HG02973 (cell line): ENCODE measurements at regions not wholly inside any gene's neighbourhood (a gene's known extent, or its start where the extent isn't known, plus 50 kb on each side); places are given as distances from the start of the nearest gene placed in this dataset.

Source experiments
- ATAC-seq: cut with Tn5 transposase; IDR thresholded peaks from one replicate; pipeline ENCODE4 v1.9.1; 2021; ENCODE audit warnings: moderate library complexity; ENCODE audit not compliant: unreplicated experiment

DNA sequence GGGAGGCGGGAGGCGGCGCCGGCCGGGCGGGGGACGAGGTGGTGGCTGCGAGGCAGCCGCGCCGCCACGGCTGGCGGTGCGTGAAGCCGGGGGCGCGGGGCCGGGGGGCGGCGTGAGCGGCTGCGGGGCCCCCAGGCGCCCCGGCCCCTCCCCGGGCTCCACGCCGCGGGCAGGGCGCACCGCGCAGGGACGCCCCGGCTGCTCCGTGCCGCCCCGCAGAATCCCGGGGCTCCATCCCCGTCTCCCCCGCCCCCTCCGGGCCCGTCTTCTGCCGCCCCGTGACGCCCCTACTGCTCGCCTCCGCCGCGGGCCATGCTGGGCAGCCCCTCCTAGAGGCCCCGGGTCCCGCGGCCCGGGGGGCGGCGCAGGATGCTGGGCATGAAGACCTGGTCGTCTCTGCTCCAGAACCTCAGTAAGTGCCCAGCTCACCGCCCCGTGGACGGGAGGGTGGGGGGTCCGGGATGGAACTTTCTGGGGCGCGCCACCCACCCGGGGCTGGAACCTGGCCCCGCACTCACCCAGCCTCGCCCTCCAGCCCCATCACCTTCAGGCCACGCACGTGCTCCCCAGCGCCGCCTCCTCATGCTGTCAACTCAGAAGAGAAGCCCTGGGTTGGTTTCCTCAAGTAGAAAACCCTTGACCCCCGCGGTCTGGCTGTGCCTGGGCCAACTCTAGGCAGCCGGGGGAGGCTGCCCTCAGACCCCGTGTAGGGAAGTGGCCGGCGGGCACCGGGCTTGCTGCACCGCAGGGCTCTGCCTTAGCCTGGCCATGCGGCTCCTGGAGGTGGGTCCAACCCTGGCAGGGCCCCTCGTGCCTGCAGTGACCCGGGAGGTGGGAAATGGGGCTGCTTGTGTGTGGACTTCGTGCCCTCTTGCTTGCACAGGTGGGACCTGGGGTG is 150.2 kb upstream of the GSE1 start:
- ATAC-seq: no peak

GRCh38 chr16:85463672-85464382 is 149.3 kb upstream of the GSE1 start:
- ATAC-seq: no peak

GRCh38 chr16:85464383-85465305 is 148.5 kb upstream of the GSE1 start:
- ATAC-seq: no peak

GRCh38 chr16:85465328-85466303 is 147.5 kb upstream of the GSE1 start:
- no peak for ATAC-seq

GRCh38 chr16:85466304-85466700 is 146.8 kb upstream of the GSE1 start:
- ATAC-seq: no peak

DNA sequence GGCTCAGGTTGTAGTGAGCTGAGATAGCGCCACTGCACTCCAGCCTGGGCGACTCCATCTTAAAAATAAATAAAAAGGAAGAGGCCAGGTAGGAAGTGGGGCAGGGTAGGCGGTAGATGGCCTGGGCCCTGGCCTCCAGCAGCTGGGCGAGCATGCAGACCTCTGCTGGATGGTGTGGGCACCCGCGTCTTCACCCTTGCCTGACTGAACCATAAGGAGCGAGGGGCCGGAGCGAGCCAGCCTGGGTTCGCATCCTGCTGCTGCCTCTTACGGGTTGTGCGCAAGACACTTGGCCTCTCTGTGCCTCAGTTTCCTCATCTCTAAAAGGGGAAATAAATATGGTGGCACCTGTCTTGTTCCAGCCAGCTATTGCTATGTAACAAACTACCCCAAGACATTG is 146.1 kb upstream of the GSE1 start:
- ATAC-seq: no peak

DNA sequence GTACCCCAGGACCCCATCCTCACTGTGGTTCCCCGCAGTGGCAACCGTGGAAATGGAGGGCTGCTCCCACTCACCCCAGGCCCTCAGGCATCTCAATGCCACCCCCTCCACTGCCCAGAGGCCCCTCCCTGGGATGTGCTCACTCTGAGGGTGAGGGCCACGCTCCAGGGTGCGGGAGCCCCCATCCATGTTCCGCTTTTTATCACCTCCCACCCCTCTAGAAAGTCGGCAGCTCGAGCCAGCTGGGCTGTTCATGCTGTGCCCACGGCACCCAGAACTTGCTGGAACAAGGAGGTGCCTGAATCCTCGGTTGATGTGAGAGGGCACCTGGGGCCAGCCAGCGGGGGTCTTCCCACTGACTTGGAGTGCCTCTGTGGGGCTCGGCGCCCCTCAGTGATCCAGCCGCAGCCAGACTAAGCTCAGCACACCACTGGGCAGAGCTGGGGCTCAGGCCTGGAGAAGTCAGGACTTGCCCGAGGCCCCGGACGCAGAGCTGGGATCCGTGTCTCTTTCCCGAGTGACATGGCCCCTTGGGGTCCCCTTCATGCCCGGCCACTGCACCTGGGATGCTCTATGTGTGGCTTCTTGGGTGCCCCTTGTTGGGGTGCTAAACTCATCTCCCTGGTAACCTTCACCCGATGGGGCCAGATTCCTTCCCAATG is 143.1 kb upstream of the GSE1 start:
- no peak for ATAC-seq

GRCh38 chr16:85470873-85471272 is 142.2 kb upstream of the GSE1 start:
- ATAC-seq: no peak

- ATAC-seq: no peak
Observed at GRCh38 chr16:85471469-85472431, 141.4 kb upstream of the GSE1 start.

DNA sequence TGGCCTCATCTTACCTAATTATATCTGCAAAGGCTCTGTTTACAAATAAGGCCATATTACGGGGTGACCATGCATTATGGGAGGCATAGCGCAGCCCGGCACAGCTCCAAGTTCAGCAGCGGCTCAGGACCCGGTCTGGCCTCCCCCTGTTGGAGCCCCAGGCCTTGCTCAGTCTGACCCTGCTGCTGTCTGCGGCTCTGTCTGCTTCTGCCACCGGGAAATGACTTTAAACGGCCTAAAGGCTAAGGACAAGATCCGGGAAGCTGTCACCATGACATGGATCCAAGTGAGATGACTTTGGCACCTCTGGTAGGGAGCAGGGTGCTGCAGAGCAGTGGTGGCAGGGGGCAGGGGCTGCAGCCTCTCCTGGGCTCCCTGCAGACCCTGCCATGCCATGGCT is 140.6 kb upstream of the GSE1 start:
- no peak for ATAC-seq

DNA sequence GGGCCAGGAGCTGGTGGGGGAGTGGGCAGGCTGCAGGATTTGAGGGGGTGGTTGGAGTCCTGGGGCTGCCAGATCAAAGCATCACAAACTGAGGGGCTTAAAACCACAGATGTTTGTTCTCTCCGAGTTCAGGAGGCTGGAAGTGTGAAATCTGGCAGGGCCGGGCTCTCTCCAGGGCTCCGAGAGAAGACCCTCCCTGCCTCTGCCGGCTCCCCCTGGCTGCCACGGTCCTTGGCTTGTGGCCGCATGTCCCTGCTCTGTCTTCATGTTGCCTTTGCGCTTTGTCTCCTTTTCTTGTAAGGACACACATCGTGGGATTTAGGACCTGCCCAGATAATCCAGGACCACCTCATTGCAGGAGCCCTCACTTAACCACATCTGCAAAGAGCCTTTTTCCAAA is 139.8 kb upstream of the GSE1 start:
- no peak for ATAC-seq

- no peak for ATAC-seq
Observed at GRCh38 chr16:85473909-85474620, 139.1 kb upstream of the GSE1 start.

DNA sequence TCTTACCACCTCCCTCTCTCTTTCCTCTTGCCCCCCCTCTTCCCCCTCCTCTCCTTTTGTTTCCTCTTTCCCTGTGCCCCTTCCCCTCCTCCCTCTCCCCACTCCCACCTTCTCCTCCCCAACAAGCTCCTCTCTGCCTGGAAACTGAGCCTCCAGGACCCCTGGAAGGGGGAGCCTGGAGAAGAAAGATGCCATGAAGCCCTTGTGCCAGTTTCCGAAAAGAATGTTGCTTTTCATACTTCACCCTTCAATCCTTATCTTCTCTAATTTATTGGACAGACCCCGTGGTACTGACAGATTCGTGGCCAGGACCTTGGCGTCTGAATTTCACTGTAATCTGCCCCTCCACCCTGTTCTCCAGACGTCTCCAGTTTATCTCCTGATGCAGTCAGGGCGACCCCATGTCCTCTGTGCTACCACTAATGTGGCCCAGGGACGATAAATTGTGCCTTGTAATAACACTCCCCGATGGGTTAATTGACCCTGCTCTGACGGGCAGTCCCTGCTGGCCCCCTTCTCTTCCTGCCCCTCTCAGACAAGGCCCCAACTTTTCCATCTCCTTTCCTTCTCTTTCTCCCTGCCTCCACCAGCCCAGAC is 138.4 kb upstream of the GSE1 start:
- ATAC-seq: no peak

DNA sequence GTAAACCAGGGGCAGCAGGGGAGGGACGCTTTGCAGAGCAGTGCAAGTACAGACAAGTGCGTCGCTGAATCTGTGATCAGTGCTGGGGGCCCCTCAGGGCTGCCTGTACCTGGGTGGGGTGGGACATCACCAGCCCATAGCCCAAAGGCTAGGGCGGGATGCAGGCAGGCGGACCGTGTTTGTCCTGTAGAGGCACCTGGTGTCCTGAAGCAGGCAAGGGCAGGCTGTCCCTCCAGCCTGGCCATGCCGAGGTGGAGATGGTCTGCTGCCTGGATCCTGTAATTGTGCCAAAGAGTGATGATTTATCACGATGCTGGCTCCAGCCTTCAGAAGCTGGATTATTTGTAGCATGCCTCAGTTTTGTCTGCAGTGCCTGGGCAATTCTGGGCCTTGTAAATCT is 137.9 kb upstream of the GSE1 start:
- no peak for ATAC-seq

DNA sequence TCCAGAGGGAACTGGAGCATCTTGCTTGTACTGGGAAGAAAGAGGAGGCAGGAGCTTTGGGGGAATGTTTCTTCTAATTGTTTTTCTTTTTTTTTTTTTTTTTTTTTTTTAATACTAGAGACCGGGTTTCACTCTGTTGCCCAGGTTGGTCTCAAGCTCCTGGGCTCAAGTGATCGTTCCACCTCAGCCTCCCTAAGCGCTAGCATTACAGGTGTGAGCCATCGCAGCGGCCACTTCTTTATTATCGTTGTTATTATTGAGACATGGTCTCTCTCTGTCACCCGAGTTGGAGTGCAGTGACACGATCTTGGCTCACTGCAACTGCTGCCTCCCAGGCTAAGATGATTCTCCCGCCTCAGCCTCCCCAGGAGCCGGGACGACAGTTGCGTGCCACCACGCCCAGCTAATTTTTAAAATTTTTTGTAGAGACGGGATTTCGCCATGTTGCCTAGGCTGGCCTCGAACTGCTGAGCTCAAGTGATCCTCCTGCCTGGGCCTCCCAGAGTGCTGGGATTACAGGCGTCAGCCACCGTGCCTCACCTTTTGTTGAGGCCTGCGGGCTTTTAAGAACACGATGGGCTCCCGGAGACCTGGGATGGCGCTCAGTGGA is 137.3 kb upstream of the GSE1 start:
- ATAC-seq: no peak

DNA sequence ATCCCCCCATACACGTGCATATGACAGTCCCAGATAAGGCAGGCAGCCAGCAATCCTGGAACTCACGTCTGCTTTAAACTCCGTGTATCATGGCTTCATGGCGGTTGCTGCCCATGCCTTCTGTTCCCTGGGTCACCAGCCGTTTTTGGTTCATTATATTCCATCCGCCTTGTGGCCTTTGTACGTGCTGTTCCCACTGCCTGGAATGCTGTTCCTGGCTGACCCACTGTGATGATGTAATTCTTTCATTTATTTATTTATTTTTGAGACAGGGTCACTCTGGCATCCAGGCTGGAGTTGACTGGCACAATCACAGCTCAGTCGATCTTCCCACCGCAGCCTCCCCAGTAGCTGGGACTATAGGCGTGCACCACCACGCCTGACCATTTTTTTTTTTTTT is 136.7 kb upstream of the GSE1 start:
- ATAC-seq: no peak

DNA sequence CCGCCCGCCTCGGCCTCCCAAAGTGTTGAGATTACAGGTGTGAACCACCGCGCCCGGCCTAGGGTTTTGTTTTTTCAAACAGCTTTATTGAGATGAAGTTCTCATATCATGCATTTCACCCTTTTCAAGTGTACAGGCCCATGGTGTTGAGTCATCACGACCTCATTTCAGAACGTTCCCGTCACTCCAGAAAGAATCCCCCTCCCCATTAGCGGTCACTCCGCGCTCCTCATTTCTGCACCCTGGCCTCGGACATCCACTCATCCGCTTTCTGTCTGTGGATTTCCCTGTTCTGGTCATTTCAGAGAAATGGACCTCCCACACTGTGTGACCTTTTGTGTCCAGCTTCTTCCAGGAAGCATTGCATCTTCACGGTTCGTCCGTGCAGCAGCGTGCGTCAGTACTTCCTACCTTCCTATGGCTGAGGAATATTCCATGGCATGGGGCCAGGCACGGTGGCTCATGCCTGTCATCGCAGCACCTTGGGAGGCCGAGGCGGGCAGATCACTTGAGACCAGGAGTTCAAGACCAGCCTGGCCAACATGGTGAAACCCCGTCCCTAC is 135.2 kb upstream of the GSE1 start:
- ATAC-seq: no peak
